IMR-90 (cell line): ENCODE measurements at regions not wholly inside any gene's neighbourhood (a gene's known extent, or its start where the extent isn't known, plus 50 kb on each side); places are given as distances from the start of the nearest gene placed in this dataset.

Experiments used
- ATAC-seq: fragments of 200-7000 bp; cut with Tn5 transposase; 2 replicates; pipeline ENCODE4 v1.9.1; 2020; ENCODE audit warnings: low read depth, mild to moderate bottlenecking, moderate library complexity
- BruUV-seq: library from RNA; stranded (reverse); fragments of 400-500 nt; replicated peaks from 2 replicates; lab custom pipeline; 2021; lab: Mats Ljungman, UMichigan
- CTCF ChIA-PET: fragments of 300-600 bp; formaldehyde crosslinking; extraction: SDS; loops from one replicate; lab custom pipeline; 2021; ENCODE audit warnings: antibody characterized with exemption; lab: Yijun Ruan, JAX
- POLR2A ChIA-PET: fragments of 300-600 bp; sonication (Branson Sonifier 250); formaldehyde crosslinking; loops from one replicate; lab custom pipeline; 2022; ENCODE audit warnings: antibody characterized with exemption; ENCODE audit not compliant: unreplicated experiment; lab: Charles Lee
- DNase-seq: peaks from one replicate; pipeline ENCODE4 v3.0.0; 2013
- H2AFZ ChIP-seq: replicated peaks from 2 replicates; pipeline ENCODE3; 2013; ENCODE audit warnings: low read length, mild to moderate bottlenecking; ENCODE audit not compliant: poor library complexity
- H2AK5ac ChIP-seq: 2 replicates; pipeline ENCODE4 v1.6.1; 2013; ENCODE audit warnings: low read depth, low read length, inconsistent platforms
- H2AK9ac ChIP-seq: replicated peaks from 2 replicates; pipeline ENCODE3; 2013; ENCODE audit warnings: mild to moderate bottlenecking, low read depth, low read length, moderate library complexity; ENCODE audit not compliant: poor library complexity
- H2BK120ac ChIP-seq: 2 replicates; pipeline ENCODE4 v1.6.1; 2013; ENCODE audit warnings: low read depth, low read length, inconsistent platforms
- H2BK15ac ChIP-seq: 3 replicates; pipeline ENCODE4 v1.6.1; 2013; ENCODE audit warnings: low read depth, low read length, inconsistent platforms
- H2BK20ac ChIP-seq: 2 replicates; pipeline ENCODE4 v1.6.1; 2013; ENCODE audit warnings: low read depth, mild to moderate bottlenecking, inconsistent platforms, low read length, moderate library complexity
- H2BK5ac ChIP-seq: 2 replicates; pipeline ENCODE4 v1.6.1; 2013; ENCODE audit warnings: mild to moderate bottlenecking, low read depth, low read length, inconsistent platforms; ENCODE audit not compliant: poor library complexity, severe bottlenecking
- H3K14ac ChIP-seq: replicated peaks from 2 replicates; pipeline ENCODE4 v1.6.1; 2013; ENCODE audit warnings: low read depth, low read length, inconsistent platforms
- H3K18ac ChIP-seq: 2 replicates; pipeline ENCODE4 v1.6.1; 2013; ENCODE audit warnings: low read depth, low read length, control low read depth
- H3K23ac ChIP-seq: 2 replicates; pipeline ENCODE4 v1.6.1; 2013; ENCODE audit warnings: low read depth, low read length, inconsistent platforms
- H3K27ac ChIP-seq: 2 replicates; pipeline ENCODE4 v1.5.1; 2013; ENCODE audit warnings: mild to moderate bottlenecking, control low read depth, low read length; ENCODE audit not compliant: insufficient read depth
- H3K27me3 ChIP-seq: 2 replicates; pipeline ENCODE4 v1.6.1; 2013; ENCODE audit warnings: low read length; ENCODE audit not compliant: control insufficient read depth, insufficient read depth
- H3K36me3 ChIP-seq: 2 replicates; pipeline ENCODE4 v1.6.1; 2013; ENCODE audit warnings: low read length, mixed read lengths; ENCODE audit not compliant: control insufficient read depth, insufficient read depth
- H3K4ac ChIP-seq: 2 replicates; pipeline ENCODE4 v1.6.1; 2013; ENCODE audit warnings: low read depth, low read length, inconsistent platforms
- H3K4me1 ChIP-seq: 2 replicates; pipeline ENCODE4 v1.6.1; 2013; ENCODE audit warnings: low read length, mixed read lengths; ENCODE audit not compliant: control insufficient read depth, insufficient read depth
- H3K4me2 ChIP-seq: 2 replicates; pipeline ENCODE4 v1.6.1; 2013; ENCODE audit warnings: low read depth, mild to moderate bottlenecking, control low read depth, low read length, moderate library complexity
- H3K4me3 ChIP-seq: 2 replicates; pipeline ENCODE4 v1.5.1; 2013; ENCODE audit warnings: low read depth, mild to moderate bottlenecking, control low read depth, low read length, moderate library complexity; ENCODE audit not compliant: insufficient read depth
- H3K56ac ChIP-seq: 2 replicates; pipeline ENCODE4 v1.6.1; 2013; ENCODE audit warnings: low read length, inconsistent platforms; ENCODE audit not compliant: insufficient read depth; ENCODE audit errors: extremely low read depth
- H3K79me1 ChIP-seq, 2 experiments: 2 replicates each; pipeline ENCODE4 v1.6.1; 2013; ENCODE audit warnings: low read length in 2 of 2, inconsistent platforms in 1 of 2, low read depth in 1 of 2
- H3K9ac ChIP-seq: 2 replicates; pipeline ENCODE4 v1.6.1; 2013; ENCODE audit warnings: low read depth, low read length, control low read depth
- H3K9me1 ChIP-seq: 2 replicates; pipeline ENCODE4 v1.6.1; 2013; ENCODE audit warnings: low read length, inconsistent platforms; ENCODE audit not compliant: insufficient read depth
- H3K9me3 ChIP-seq: 2 replicates; pipeline ENCODE4 v1.6.1; 2013; ENCODE audit warnings: low read length; ENCODE audit not compliant: control insufficient read depth, insufficient read depth
- H4K20me1 ChIP-seq: 2 replicates; pipeline ENCODE4 v1.6.1; 2013; ENCODE audit warnings: low read length, inconsistent platforms; ENCODE audit not compliant: insufficient read depth
- H4K5ac ChIP-seq: 2 replicates; pipeline ENCODE4 v1.6.1; 2013; ENCODE audit warnings: mild to moderate bottlenecking, low read depth, low read length, control low read depth
- H4K8ac ChIP-seq, 2 experiments: 2 replicates each; pipeline ENCODE4 v1.6.1; 2013; ENCODE audit warnings: low read depth in 2 of 2, low read length in 2 of 2, control low read depth in 1 of 2, inconsistent platforms in 1 of 2
- H4K91ac ChIP-seq: 2 replicates; pipeline ENCODE4 v1.6.1; 2013; ENCODE audit warnings: low read depth, low read length, inconsistent platforms; ENCODE audit not compliant: insufficient read depth
- CHD1 ChIP-seq: IDR thresholded peaks from 2 replicates; pipeline ENCODE4 v1.6.1; 2012; ENCODE audit warnings: low read depth, low read length, improper control_type of control experiment
- ELK1 ChIP-seq: fragments of 150-350 bp; IDR thresholded peaks from 2 replicates; pipeline ENCODE4 v1.6.1; 2016; ENCODE audit warnings: low read depth, mild to moderate bottlenecking, low read length, moderate library complexity, borderline replicate concordance
- FOS ChIP-seq: fragments of 150-350 bp; IDR thresholded peaks from 2 replicates; pipeline ENCODE4 v1.6.1; 2016; ENCODE audit warnings: low read depth, low read length
- MAFK ChIP-seq: IDR thresholded peaks from 2 replicates; pipeline ENCODE4 v1.6.1; 2012; ENCODE audit warnings: low read depth, low read length, improper control_type of control experiment
- MAZ ChIP-seq: IDR thresholded peaks from 2 replicates; pipeline ENCODE4 v1.6.1; 2012; ENCODE audit warnings: low read depth, mild to moderate bottlenecking, low read length, improper control_type of control experiment, moderate library complexity, borderline replicate concordance
- MXI1 ChIP-seq: IDR thresholded peaks from 2 replicates; pipeline ENCODE4 v1.6.1; 2012; ENCODE audit warnings: low read depth, mild to moderate bottlenecking, low read length, moderate library complexity, borderline replicate concordance
- RAD21 ChIP-seq: IDR thresholded peaks from 2 replicates; pipeline ENCODE4 v1.6.1; 2012; ENCODE audit warnings: low read length, improper control_type of control experiment
- RCOR1 ChIP-seq: IDR thresholded peaks from 2 replicates; pipeline ENCODE4 v1.6.1; 2012; ENCODE audit warnings: mild to moderate bottlenecking, low read length, improper control_type of control experiment; ENCODE audit not compliant: insufficient replicate concordance
- RFX5 ChIP-seq: IDR thresholded peaks from 2 replicates; pipeline ENCODE4 v1.8.0; 2012; ENCODE audit warnings: low read depth, mild to moderate bottlenecking, low read length, moderate library complexity
- USF2 ChIP-seq: fragments of 150-350 bp; IDR thresholded peaks from 2 replicates; pipeline ENCODE4 v1.6.1; 2017; ENCODE audit warnings: mild to moderate bottlenecking, antibody characterized with exemption, low read length, low read depth
- WGBS, 2 experiments: methylation state at CpG; one replicate each; pipeline versions ENCODE4 v1.1.5 to v1.1.7; 2013; ENCODE audit warnings: missing lambda C conversion rate in 2 of 2; ENCODE audit not compliant: insufficient read length in 1 of 2; ENCODE audit errors: extremely low coverage in 2 of 2; 5-methylcytosine and 5-hydroxymethylcytosine counted together
- dilution Hi-C: fragments of 300-500 bp; cut with HindIII; formaldehyde crosslinking; loops from one replicate; pipeline ENCODE4 v1.14.3; 2018; ENCODE audit warnings: low sequenced_read_pairs; ENCODE audit not compliant: unreplicated experiment
- in situ Hi-C: fragments of 300-500 bp; cut with MboI; formaldehyde crosslinking; loops from 3 replicates; pipeline ENCODE4 v1.14.3; 2019; ENCODE audit warnings: low sequenced_read_pairs, inconsistent platforms, mixed read lengths
- intact Hi-C: fragments of 100-400 bp; cut with micrococcal nuclease; formaldehyde crosslinking; loops from 2 replicates; pipeline ENCODE4 v1.10.0; 2022
- TF ChIP-seq, protein P1 (sequence below): conservative IDR thresholded peaks from 2 replicates; pipeline ENCODE4 v1.5.1; 2012; ENCODE audit warnings: mild to moderate bottlenecking, low read depth, low read length, improper control_type of control experiment

DNA sequence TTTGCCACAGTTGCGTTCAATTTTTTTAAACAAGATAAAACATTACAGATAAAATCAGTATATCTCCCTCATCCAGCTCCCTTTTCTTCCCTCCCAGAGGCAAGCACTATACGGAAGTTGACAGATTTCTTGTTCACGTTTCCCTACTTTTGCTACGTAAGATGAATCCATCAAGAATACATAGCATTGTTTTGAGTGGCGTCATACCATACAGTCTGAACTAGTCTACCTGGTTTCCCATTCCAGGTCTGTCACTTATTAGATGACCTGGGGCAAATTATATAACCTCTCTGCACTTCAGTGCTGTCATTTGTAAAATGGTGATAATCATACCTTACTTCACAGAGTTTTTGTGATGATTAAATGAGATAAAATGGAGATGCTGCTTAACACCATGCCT lies 184.3 kb upstream of the SOX4 start:
- dilution Hi-C loops (no loop called here), intact Hi-C loops (no loop called here), in situ Hi-C loops (no loop called here)
- Histone ChIP-seq H3K4me1 (no peaks in the 10 kb centered on the region), H3K4me2 (no peak overlapping the region), H2AFZ (no peak overlapping the region), H2BK120ac (no peak overlapping the region), H3K9ac (no peak overlapping the region), H4K20me1 (no peaks in the 10 kb centered on the region), H2BK20ac (no peak overlapping the region), H3K79me1 (no peaks in the 10 kb centered on the region), H3K18ac (no peak overlapping the region), H4K91ac (no peak overlapping the region), H2AK5ac (no peak overlapping the region), H3K4me3 (no peak overlapping the region), H2BK5ac (no peak overlapping the region), H4K5ac (no peak overlapping the region), H3K36me3 (no peaks in the 10 kb centered on the region), H3K27me3 (no peaks in the 10 kb centered on the region), H3K9me3 (no peaks in the 10 kb centered on the region), H4K8ac (no peak overlapping the region), H3K9me1 (no peaks in the 10 kb centered on the region), H3K56ac (no peak overlapping the region), H2AK9ac (no peak overlapping the region), H3K4ac (no peak overlapping the region), H3K27ac (no peak overlapping the region), H3K14ac (no peak overlapping the region), H3K23ac (no peak overlapping the region), H2BK15ac (no peak overlapping the region)
- no TSS peak for BruUV-seq
- no peak for TF ChIP-seq ELK1
- TF ChIP-seq FOS, result no peak
- no peak for TF ChIP-seq RAD21
- TF ChIP-seq RFX5, result no peak
- no peak for TF ChIP-seq RCOR1
- no peak for TF ChIP-seq MAFK
- TF ChIP-seq, protein P1, sequence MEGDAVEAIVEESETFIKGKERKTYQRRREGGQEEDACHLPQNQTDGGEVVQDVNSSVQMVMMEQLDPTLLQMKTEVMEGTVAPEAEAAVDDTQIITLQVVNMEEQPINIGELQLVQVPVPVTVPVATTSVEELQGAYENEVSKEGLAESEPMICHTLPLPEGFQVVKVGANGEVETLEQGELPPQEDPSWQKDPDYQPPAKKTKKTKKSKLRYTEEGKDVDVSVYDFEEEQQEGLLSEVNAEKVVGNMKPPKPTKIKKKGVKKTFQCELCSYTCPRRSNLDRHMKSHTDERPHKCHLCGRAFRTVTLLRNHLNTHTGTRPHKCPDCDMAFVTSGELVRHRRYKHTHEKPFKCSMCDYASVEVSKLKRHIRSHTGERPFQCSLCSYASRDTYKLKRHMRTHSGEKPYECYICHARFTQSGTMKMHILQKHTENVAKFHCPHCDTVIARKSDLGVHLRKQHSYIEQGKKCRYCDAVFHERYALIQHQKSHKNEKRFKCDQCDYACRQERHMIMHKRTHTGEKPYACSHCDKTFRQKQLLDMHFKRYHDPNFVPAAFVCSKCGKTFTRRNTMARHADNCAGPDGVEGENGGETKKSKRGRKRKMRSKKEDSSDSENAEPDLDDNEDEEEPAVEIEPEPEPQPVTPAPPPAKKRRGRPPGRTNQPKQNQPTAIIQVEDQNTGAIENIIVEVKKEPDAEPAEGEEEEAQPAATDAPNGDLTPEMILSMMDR, result no peak
- TF ChIP-seq USF2, result no peak
- TF ChIP-seq CHD1, result no peak
- TF ChIP-seq MAZ, result no peak
- no peak for TF ChIP-seq MXI1
- CTCF ChIA-PET, result interaction anchor here (0.5 kb wide), 1 partner anchor 22 kb away, joined by 3 read pairs; no protein-coding TSS in a partner anchor
- ATAC-seq (no peak), DNase-seq (no peak)
- POLR2A ChIA-PET, result no interaction called here
- WGBS, 2 experiments, result 88% methylated on average over 4 of the region's 5 CpGs; no CpG with 5 or more reads in 1 of the 2 experiments
